Ascending aorta (tissue), 2 donors: ENCODE measurements at regions not wholly inside any gene's neighbourhood (a gene's known extent, or its start where the extent isn't known, plus 50 kb on each side); places are given as distances from the start of the nearest gene placed in this dataset.

ENCODE experiments used
- DNase-seq, 2 donors: peaks; one replicate each; pipeline ENCODE4 v3.0.0-alpha.2; 2019; ENCODE audit warnings: low spot score in 2 of 2
- H3K27ac ChIP-seq, 2 donors: fragments of 200-600 bp; sonication (generic); one replicate each; pipeline ENCODE4 v1.5.1; 2016 to 2017; ENCODE audit warnings: mild to moderate bottlenecking in 1 of 2
- H3K27me3 ChIP-seq: fragments of 200-600 bp; sonication (generic); one replicate; pipeline ENCODE4 v1.5.1; 2017
- H3K36me3 ChIP-seq, 2 donors: fragments of 200-600 bp; sonication (generic); one replicate each; pipeline ENCODE4 v1.5.1; 2016
- H3K4me1 ChIP-seq, 2 donors: fragments of 200-600 bp; sonication (generic); one replicate each; pipeline ENCODE4 v1.5.1; 2016 to 2017; ENCODE audit warnings: mild to moderate bottlenecking in 1 of 2
- H3K4me3 ChIP-seq, 2 donors: fragments of 200-600 bp; sonication (generic); one replicate each; pipeline ENCODE4 v1.5.1; 2016 to 2017; ENCODE audit warnings: mild to moderate bottlenecking in 1 of 2
- H3K9me3 ChIP-seq, 2 donors: fragments of 200-600 bp; sonication (generic); one replicate each; pipeline ENCODE4 v1.5.1; 2016
- CTCF ChIP-seq, 3 experiments: fragments of 200-600 bp in 2 of 3; fragments of 450-650 bp in 1 of 3; sonication (generic) in 2 of 3; IDR thresholded peaks; one replicate each; pipeline ENCODE4 v1.5.1; 2016 to 2019; ENCODE audit warnings: antibody characterized with exemption in 3 of 3, mild to moderate bottlenecking in 1 of 3, moderate library complexity in 1 of 3
- intact Hi-C: fragments of 100-400 bp; cut with DNase I; formaldehyde crosslinking; loops from one replicate; pipeline ENCODE4 v1.15.1; 2023

GRCh38 chr22:47921906-47922305 lies 1159.5 kb downstream of the TBC1D22A start:
- DNase-seq = no peak
- TF ChIP-seq CTCF (IDR thresholded peaks at IDR 0.05) = no peak

GRCh38 chr22:47920380-47920959 lies 1158.0 kb downstream of the TBC1D22A start:
- no peak for DNase-seq
- no peak for TF ChIP-seq CTCF (IDR thresholded peaks at IDR 0.05)
- Histone ChIP-seq H3K9me3 (no peaks in the 10 kb centered on the region), H3K36me3 (no peaks in the 10 kb centered on the region), H3K4me3 (no peak overlapping the region), H3K27me3 (no peaks in the 10 kb centered on the region), H3K27ac (no peak overlapping the region), H3K4me1 (no peaks in the 10 kb centered on the region)
- intact Hi-C loops = no loop called here

More at GRCh38 chr22:47921906-47922305, 1159.5 kb downstream of the TBC1D22A start:
- no peak overlapping the region for H3K4me3 ChIP-seq
- H3K27ac ChIP-seq = no peak overlapping the region
- no peaks in the 10 kb centered on the region for H3K4me1 ChIP-seq
- intact Hi-C loops = no loop called here
- H3K9me3 ChIP-seq = no peaks in the 10 kb centered on the region
- H3K27me3 ChIP-seq = no peaks in the 10 kb centered on the region
- no peaks in the 10 kb centered on the region for H3K36me3 ChIP-seq

DNA sequence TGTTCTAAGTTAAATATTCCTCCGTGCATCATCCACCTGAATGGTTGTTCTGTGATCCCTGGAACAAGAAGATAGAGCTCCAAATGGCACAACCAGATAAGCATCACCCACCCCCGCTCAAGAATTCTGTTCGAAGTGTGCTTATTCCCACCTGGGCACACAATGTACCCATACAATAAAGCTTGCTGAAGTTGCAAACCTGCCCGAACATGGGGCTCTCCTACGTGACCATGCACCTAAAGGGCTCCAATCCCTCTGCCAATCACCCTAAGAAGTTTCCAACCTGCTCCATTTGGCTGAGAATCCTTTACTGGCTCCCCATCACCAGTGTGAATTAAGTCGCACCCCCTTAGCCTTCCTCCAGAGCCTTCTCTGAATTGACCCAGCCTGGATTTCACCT lies 1157.4 kb downstream of the TBC1D22A start:
- intact Hi-C loops = no loop called here
- Histone ChIP-seq H3K36me3 (no peaks in the 10 kb centered on the region), H3K4me1 (no peaks in the 10 kb centered on the region), H3K27ac (no peak overlapping the region), H3K27me3 (no peaks in the 10 kb centered on the region), H3K9me3 (no peaks in the 10 kb centered on the region), H3K4me3 (no peak overlapping the region)
- DNase-seq = no peak
- no peak for TF ChIP-seq CTCF (IDR thresholded peaks at IDR 0.05)

DNA sequence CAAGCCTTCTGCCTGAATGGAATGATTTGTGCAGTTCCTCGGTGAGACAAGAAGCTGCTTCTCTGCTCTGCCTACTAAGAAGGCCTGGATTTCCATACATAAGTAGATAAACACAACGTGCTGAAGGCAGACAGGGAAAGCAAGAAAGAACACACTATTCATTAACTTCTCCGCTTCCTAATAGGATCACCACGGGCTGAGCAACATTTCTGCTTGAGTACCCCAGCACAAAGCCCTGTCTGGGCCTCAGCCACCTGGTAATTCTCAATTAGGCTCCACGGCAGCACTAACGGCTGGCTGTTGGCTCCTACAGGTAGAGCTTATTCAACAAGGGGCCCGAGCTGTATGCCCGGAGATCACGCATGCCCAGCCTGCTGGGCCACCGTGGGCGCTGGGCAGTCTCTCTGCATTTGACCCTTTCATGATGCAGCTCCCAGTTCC lies 1156.6 kb downstream of the TBC1D22A start:
- no peak overlapping the region for H3K4me3 ChIP-seq
- intact Hi-C loops = no loop called here
- no peak for TF ChIP-seq CTCF (IDR thresholded peaks at IDR 0.05)
- no peaks in the 10 kb centered on the region for H3K36me3 ChIP-seq
- no peaks in the 10 kb centered on the region for H3K4me1 ChIP-seq
- DNase-seq = no peak
- no peaks in the 10 kb centered on the region for H3K27me3 ChIP-seq
- H3K27ac ChIP-seq = no peak overlapping the region
- no peaks in the 10 kb centered on the region for H3K9me3 ChIP-seq

- Histone ChIP-seq H3K4me1 (no peaks in the 10 kb centered on the region), H3K27me3 (no peaks in the 10 kb centered on the region), H3K27ac (no peak overlapping the region), H3K9me3 (no peaks in the 10 kb centered on the region), H3K4me3 (no peak overlapping the region), H3K36me3 (no peaks in the 10 kb centered on the region)
- no peak for TF ChIP-seq CTCF (IDR thresholded peaks at IDR 0.05)
- DNase-seq = no peak
- intact Hi-C loops = no loop called here
Measured at GRCh38 chr22:47918276-47918921, 1155.9 kb downstream of the TBC1D22A start.
